Astrocyte (in vitro differentiated cells and primary cell): ENCODE measurements at regions not wholly inside any gene's neighbourhood (a gene's known extent, or its start where the extent isn't known, plus 50 kb on each side); places are given as distances from the start of the nearest gene placed in this dataset.

Experiments used
- EZH2 ChIP-seq: IDR thresholded peaks from 2 replicates; pipeline ENCODE4 v1.6.1; 2012; ENCODE audit warnings: mild to moderate bottlenecking, low read length, inconsistent platforms; ENCODE audit not compliant: insufficient read depth
- TF ChIP-seq, protein P1 (sequence below): IDR thresholded peaks from 2 replicates; pipeline ENCODE4 v1.5.1; 2011; ENCODE audit warnings: low read depth, mild to moderate bottlenecking, inconsistent platforms, low read length, moderate library complexity; ENCODE audit not compliant: insufficient read depth

DNA sequence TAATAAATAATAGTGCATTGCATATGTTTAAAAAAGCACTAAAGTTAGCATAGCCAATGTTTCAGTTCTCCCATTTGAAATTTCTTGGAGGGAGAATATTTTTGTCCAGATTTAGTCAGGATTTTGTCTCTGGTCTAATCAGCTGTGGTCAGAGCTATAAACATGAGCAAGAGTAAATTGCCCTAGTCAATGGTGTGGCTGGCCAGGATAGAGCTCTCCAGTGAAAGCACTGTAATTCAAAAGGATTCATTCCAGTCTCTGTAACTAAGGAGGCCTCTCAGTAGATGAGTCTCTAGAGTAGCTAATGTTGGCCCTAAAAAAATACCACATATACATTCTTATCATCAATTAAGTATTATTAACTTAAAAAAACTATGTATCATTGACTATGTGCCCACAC is 241.6 kb downstream of the CDCA7 start:
- TF ChIP-seq, protein P1, sequence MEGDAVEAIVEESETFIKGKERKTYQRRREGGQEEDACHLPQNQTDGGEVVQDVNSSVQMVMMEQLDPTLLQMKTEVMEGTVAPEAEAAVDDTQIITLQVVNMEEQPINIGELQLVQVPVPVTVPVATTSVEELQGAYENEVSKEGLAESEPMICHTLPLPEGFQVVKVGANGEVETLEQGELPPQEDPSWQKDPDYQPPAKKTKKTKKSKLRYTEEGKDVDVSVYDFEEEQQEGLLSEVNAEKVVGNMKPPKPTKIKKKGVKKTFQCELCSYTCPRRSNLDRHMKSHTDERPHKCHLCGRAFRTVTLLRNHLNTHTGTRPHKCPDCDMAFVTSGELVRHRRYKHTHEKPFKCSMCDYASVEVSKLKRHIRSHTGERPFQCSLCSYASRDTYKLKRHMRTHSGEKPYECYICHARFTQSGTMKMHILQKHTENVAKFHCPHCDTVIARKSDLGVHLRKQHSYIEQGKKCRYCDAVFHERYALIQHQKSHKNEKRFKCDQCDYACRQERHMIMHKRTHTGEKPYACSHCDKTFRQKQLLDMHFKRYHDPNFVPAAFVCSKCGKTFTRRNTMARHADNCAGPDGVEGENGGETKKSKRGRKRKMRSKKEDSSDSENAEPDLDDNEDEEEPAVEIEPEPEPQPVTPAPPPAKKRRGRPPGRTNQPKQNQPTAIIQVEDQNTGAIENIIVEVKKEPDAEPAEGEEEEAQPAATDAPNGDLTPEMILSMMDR = no peak
- TF ChIP-seq EZH2 = no peak
